Heart left ventricle (tissue), 13 donors: ENCODE measurements at regions not wholly inside any gene's neighbourhood (a gene's known extent, or its start where the extent isn't known, plus 50 kb on each side); places are given as distances from the start of the nearest gene placed in this dataset.

Experiments
- POLR2A ChIP-seq, 2 donors: fragments of 450-650 bp; IDR thresholded peaks; one replicate each; pipeline ENCODE4 v1.6.1; 2017; ENCODE audit warnings: antibody characterized with exemption in 2 of 2, mild to moderate bottlenecking in 2 of 2, moderate library complexity in 2 of 2
- TF ChIP-seq, protein P1 (sequence below), 12 donors: fragments of 200-600 bp; sonication (generic) in 4 of 12; IDR thresholded peaks; one replicate each; pipeline versions ENCODE4 v1.5.0 to v1.8.0; 2018 to 2022; ENCODE audit warnings: antibody characterized with exemption in 12 of 12, mild to moderate bottlenecking in 5 of 12
- donor health status: ischemic (EF 13 %, LVEDD 7.1; RV severe dilation, severe dysfunction).
- donor health status: DM: no; HTN: yes; CAD: no.
- donor health status: DM: no; HTN: no; CAD: no.
- donor health status: ischemic (EF 25% LVEDD 6.9; RV normal size, moderate dysfunction).
- donor health status: ischemic (EF 25% LVEDD 5.7; RV mildly dilated, moderate dysfunction).
- donor health status: ischemic (EF 35%, LVEDD 5.7; RV mildly dilated, moderate dysfunction).
- donor health status: nonischemic (EF 11% LVEDD 7.7; RV severe dilation, severe dysfunction).
- donor health status: DM: yes; HTN: yes; CAD: no.
- donor health status: PGD.
- donor health status: ischemic (EF 29% LVEDD 5.4; RV normal size, mild dysfunction).
- donor health status: nonischemic (EF 23%, LVEDD 6.1; RV moderate dilation, normal function).

GRCh38 chr1:217062586-217062985 lies 339.4 kb upstream of the ESRRG start:
- TF ChIP-seq, protein P1, sequence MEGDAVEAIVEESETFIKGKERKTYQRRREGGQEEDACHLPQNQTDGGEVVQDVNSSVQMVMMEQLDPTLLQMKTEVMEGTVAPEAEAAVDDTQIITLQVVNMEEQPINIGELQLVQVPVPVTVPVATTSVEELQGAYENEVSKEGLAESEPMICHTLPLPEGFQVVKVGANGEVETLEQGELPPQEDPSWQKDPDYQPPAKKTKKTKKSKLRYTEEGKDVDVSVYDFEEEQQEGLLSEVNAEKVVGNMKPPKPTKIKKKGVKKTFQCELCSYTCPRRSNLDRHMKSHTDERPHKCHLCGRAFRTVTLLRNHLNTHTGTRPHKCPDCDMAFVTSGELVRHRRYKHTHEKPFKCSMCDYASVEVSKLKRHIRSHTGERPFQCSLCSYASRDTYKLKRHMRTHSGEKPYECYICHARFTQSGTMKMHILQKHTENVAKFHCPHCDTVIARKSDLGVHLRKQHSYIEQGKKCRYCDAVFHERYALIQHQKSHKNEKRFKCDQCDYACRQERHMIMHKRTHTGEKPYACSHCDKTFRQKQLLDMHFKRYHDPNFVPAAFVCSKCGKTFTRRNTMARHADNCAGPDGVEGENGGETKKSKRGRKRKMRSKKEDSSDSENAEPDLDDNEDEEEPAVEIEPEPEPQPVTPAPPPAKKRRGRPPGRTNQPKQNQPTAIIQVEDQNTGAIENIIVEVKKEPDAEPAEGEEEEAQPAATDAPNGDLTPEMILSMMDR (IDR thresholded peaks at IDR 0.05), result no peak
- TF ChIP-seq POLR2A (IDR thresholded peaks at IDR 0.05), result no peak
